Suppressor macrophage treated with lipopolysaccharide for 4 hours (primary cell): ENCODE measurements at regions not wholly inside any gene's neighbourhood (a gene's known extent, or its start where the extent isn't known, plus 50 kb on each side); places are given as distances from the start of the nearest gene placed in this dataset.
A peak's percentile ranks its signal among the peaks of the same experiment; 100 is the strongest.

Experiments used
- DNase-seq: peaks from one replicate; pipeline ENCODE4 v3.0.0-alpha.2; 2020

DNA sequence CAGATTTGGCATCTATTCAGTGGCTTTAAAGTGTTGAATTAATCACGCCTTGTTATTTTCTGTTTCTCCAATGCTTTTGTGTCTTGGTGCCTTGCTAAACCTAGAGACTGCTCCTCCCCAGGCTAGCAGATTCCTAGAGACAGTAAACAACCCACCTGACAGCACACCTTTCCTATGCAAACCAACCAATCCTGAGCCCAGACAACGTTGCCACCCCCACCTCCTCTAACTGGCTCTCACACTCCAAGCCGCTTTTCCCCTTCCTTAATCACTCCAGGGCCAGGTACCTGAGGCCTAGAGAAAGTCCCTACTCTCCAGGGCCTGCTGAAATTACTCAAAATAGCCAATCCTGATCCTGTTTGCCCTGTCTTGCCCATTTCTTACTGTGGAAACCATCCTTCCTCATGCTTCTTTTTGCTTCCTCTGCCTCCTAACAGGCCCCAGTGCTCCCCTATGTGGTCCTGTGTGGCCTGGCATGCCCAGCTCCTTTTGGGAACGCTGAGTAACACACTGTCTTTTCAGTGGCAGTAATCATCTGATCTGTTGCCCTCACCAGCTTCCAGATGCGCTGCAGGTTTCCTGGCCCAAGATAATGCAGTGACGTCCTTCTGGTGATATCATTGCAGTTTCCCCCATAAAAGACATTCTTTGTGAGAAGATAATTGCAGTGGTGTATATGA lies 53.4 kb downstream of the GAS1 start:
- DNase-seq: no peak

DNA sequence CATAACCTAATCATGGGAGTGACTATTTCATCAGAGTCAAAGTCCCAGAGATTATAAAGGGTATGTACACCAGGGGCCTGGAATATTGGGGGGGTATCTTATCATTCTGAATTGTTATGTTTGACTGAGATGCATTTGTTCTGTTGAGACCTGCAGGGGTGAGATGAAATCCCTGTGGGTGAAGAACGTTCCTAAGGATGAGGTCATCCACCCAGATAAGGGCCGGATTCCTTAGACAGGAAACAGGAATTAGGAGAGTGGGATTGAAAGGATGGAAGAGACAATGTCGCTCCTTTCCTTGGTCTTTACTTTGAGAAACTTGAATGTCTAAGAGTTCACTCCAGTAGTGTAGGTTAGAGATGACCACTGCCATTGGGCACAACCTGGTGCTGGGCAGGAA lies 54.7 kb downstream of the GAS1 start:
- no peak for DNase-seq

DNA sequence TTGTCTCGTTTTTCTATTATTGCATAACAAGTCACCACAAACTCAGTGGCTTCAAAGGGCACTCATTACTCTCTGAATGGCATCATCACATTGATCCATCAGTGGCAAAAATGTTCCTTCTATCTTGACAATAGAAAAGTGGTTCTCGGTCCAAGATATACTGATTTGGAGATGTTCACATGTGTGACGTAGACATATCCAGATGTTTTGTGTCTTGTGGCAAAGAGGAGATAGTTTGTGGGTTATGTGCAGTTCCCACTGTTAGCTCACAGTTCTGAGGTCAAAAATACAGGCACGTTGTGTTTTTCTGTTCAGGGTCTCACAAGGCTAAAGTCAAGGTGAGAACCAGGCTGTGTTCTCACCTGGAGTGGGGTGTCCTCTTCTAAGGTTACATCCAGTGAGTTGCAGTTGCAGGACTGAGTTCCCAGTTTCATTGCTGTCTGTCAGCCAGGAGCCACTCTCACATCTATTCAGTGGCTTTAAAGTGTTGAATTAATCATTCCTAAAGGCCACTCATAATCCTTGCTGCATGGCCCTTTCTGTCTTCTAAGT lies 55.3 kb downstream of the GAS1 start:
- no peak for DNase-seq

DNA sequence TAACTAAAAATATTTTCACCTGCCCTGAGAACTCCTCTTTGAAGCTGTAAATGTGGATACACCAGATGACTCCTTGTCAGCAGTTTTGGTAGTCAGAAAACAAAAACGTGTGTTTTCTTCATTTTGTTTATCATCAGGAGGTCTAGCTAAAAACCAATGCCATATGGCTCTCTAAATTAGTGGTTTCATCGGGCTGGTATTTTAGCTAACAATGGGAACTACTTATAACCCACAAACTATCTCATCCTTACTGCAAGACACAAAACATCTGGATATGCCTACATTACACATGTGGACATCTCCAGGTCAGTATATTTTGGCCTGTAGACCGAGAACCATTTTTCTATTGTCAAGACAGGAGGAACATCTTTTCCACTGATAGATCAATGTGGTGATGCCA lies 56.2 kb downstream of the GAS1 start:
- no peak for DNase-seq

DNA sequence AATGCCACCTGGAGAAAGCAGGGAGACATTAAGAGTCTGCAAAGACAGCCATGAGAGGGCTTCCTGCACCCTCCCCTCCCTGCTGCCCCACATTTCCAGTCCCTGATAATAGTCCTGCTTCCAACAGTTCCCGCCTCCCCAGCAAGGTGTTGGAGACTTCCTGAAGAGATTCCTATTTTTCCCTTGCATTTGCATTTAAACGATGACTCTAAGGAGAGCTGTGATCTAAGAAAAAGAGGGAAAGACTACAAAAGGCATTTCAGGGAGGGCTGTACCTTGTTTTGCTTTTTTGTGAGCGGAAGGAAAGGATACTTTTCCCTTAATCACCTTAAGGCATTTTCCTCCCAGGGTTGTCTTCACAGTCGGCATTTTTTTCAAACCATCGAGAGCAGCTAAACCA lies 62.1 kb downstream of the GAS1 start:
- DNase-seq: no peak

DNA sequence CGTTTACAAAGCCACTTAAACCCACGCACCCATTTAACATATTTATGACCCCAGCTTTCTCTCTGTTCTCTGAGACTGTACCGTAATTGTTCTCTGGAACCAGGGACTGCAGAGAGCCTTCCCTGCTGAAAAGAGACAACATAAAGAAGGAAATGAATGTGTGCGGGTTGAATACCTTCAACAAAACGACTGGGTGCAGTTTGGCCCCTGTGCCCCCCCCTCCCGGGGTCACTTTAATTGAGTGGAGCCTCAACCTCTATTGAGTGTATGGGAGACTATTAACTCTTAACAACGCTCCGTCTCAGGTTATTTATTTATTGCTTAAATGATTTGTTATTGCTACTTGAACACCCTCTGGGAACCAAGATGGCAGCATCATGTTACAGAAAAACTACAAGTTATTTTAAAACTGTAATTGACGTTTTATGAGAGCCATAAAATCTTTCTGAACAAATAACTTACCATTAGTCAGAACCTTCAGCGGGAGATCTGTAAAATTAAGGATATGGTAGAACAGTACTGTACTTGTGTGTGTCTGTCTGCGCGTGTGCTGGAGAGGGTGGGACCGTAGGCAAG lies 70.6 kb downstream of the GAS1 start:
- DNase-seq: no peak

DNA sequence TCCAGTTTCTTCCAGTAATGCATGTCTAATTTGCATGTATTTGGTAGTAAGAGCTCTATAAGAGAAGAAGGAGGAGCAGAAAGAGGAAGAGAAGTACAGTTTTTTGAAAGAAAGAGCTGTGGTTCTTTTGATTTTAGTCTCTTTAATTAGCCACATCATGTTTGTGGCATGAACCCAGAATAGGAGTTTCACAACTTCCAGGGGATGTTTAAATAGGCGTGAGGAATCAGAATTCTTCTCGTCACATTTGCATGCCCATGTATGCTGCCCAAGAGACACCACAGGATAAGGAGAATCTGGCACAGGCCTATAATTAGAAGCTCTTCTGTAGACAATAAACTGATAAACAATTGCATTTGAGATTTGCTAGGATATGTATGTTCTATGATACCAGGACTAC lies 78.7 kb downstream of the GAS1 start:
- DNase-seq: peak; percentile 25

DNA sequence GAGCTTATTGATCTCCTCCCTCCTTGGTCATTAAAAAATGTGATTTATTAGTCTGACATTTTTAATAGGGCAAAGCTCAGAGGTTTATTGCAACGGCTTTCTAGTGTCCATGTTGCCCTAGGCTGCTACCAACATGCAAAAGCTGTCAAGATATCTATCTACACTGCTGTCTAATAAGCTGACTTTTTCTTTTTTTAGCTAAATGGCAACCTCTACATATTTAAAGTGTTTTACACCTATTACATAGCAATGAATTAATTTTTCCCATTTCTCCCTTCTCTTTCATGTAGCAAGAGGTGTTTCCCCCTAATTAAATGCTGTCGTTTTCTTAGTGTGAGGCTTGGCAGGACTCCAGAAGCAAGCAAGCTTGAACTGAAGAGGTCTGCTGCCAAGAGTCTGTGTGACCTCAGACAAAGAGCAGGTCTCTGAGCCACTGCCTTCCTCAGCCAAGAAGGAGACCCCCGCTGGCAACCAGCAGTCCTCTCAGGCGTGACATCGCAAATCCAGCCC lies 79.4 kb downstream of the GAS1 start:
- DNase-seq: no peak

DNA sequence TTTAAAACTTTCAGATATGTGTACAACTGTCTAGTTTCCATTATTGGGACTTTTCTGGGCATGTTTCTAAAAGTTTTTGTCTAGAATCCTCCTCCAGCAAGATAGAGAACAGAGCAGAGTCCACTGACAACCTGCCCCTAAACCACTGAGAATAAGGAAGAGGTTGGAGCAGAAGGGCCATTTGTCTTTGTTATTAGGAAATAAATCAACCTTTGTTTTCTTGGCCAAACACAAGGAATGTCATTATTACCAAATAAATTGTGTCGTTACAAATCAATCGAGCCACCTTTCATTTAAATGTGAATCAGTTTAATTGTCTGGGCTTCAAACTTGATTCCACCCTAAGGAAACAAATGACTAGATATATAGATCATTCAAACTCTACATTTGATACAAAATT lies 81.4 kb downstream of the GAS1 start:
- DNase-seq: no peak

DNA sequence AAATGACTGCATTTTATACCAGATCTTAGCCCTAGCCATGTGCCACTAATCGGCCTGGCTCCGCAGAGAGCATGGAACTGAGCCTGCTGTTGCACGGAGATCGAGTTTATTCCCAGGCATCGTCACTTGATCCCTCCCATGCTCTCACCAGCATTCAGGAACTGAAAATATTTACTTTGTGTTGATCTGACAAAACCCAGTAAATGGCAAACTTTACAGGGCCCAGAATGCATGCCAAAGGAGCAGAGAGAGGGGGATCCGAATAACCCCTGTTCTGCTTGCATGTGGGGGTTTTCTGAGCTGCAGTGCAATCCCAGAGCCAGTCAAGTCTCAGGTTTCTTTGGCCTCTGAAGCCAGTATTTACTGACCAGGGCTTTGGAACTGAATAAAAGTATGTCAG lies 87.3 kb downstream of the GAS1 start:
- no peak for DNase-seq

DNA sequence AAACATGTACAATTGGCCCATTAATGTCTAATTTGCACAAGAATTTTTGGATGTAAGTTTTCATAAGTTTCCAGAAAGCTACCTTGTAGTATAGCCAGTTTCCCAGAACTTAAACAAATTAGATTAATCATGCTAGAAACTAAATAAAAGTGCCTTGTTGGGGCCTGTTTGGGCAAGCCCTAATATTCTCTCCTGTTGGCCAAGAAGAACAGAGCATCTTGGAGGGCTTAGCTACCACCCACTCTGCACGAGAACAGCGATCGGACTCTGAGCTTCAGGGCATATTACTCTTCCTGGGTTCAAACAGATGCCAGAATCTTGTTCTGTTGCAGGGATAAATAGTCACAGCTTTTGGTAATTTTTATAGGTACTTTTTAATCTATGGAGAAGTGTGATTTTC lies 88.2 kb downstream of the GAS1 start:
- DNase-seq: no peak

DNA sequence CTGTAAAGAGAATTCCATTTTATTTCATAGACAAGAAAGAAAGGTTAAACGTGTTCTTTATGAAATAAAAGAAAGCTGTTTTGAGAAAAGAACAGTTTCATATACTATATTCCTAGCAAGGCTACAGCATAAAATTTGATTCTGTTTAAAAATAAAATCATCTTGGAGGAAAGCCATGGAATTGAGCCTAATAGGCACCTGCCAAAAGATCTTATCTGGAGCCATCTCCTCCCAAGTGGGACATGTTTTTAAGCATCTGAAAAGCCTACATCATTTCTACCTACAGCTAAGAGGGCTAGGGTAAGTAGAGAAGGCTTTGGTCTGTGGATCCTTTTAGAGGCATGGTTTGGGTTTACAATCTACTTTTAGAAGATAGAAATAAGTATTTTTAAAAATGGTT lies 89.3 kb downstream of the GAS1 start:
- no peak for DNase-seq

DNA sequence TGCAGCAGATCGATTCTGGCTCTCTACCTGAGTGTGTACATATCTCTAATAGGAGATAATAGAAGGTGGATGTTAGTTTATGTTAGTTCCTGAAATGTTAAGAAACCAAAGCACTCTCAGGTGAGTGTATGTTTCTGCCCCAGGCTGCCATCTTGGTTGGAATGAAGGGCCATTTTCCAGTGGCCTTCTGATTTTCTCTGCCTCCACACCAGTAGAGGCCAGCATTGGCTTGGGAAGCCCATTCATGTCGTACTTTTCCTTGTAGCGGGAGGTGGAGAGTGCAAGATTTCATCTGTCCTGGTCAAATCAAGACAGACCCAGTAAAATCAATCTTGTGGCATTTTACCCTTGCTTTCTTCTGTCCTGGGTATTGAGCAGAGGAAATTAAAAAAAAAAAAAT lies 91.0 kb downstream of the GAS1 start:
- no peak for DNase-seq

DNA sequence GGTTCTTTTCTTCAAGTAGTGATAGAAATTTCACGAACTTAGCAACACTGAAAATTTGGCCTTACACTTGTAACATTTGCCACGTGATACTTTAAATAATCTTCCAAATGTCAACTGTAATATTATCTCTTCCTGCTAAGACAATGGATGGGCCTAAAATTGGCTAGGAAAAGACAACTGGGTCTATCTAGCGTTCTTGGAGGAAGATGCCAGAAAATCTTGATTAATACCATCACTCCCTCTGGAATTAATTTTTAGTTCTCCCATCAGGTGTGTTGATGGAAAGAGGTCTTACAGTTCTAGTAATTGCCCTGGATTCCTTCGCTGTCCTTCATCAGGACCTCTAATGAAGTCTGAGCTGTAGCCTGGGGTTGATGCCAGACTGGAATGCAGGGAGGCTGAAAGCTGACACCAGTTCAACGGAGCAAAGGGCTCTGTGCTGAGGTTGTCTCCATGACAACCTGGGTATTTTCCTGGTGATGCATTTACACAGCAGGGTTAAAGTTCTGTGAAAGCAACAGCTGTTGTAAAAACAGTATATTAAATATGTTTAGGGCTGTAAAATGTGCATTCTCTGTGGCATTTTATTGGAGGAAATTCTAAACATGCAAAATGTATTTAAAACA lies 92.3 kb downstream of the GAS1 start:
- DNase-seq: no peak

DNA sequence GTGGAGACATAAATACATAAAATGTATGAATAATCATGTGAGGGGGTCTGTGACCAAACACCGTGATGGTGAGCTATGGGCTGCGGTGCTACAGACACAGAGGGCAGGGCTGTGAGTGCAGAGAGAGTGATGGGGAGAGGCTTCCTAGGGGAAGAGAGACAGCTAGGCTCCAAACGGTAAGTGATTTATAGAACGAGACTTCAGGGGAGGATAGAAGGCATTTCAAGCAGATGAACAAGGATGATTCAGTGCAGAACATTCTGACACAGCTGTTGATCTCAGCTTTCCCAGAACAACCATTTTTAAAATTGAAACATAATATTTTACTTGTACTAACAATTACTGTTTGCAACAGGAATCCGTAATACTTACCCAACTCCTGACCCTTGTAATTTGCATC lies 100.7 kb downstream of the GAS1 start:
- no peak for DNase-seq

DNA sequence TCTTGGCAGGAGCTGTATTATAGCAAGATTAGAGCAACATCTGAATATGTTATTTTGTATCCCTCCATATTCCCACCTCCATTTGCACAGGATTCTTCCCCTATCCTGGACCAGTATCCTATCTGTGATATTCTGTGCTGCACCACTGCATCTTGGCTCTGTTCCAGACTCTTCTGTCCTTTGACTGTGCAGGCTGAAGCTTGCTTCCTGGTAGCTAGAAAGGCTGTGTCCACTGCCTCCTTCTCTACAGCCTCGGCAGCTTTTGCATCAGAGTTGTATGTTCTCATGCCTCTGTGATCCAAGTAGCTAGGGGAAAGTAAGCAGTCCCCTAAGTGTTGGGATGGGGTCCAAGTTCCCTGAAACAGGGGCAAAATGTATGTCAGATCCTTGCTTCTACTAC lies 104.1 kb downstream of the GAS1 start:
- no peak for DNase-seq

DNA sequence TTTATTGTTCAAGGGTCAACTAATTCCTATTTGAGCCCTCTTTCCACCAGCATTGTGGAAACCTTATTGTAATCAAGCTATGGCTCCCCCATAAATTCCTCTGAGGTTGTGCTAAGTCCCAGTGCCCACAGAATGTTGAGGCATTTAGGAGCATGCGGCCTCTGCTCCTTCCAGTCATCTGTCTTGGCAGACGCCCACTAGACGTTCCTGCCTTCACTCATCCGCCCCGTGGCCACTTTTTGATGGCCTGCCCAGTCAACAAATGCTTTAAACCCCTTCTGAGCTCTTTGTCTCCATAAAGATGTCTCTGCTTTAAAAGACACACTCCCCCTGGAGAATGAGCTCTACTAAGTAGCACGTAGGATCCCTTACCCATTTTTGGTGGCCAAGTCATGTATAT lies 104.7 kb downstream of the GAS1 start:
- DNase-seq: no peak

DNA sequence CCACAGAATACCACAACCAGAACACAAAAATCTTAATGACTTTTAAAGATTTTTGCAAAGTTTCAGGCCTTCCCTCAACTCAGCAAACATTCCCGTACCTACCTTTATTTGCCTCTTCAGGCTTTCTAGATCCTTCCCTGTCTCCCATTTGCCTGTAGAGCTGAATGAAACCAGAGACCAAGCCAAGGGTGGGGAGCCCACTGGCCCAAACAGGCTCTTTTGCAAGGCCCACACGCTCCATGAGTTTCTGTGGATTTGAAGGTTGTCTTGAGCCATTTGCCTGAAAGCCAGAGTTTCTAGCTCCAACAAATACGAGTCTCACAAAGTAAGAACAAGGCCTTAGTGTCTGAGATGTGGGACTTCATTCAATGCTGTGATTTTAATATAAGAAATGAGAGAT lies 107.8 kb downstream of the GAS1 start:
- no peak for DNase-seq

DNA sequence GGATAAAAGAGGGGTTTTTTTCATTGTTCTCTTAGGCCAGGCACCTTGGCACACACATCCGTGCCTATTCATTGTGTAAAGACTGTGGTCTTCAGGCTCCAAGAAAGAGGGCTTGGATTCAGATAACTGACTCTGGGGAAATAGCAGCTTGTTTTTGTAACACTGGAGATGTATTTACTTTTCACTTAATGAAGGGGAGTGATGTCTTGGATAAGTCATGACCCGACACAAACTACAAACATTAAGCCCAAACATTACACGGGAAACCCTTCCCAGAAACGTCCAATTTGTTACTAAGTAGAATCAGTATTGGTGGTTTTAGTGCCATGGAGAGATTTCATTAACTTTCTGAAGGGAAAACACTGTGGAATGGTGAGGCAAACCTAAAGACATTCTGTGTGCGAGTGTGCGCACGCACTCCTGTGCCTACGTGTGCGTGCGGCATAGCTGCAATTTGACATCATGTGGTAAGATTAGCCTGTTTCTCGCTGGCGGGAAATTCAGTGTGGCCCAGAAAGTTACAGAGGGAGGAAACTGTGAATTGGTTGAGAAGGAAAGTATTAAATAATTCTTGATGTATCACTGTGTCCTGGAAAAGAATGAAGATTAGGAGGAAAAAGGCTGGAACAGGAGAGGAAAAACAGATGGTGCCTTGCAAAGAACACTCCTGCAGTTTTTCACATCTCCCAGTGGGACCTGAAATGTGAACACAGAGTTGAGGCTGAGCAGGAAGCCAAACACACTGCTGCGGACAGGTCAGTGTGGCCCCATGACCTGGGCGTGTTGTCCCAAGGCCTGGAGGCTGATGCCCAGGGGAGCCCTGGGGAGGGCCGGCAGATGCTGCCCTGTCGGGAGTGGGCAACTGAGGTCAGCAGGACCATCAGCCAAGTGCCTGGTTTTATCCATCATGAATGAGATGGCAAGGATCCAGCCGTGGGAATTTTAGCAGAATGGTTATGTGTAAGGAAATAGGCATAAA lies 108.5 kb downstream of the GAS1 start:
- DNase-seq: no peak

DNA sequence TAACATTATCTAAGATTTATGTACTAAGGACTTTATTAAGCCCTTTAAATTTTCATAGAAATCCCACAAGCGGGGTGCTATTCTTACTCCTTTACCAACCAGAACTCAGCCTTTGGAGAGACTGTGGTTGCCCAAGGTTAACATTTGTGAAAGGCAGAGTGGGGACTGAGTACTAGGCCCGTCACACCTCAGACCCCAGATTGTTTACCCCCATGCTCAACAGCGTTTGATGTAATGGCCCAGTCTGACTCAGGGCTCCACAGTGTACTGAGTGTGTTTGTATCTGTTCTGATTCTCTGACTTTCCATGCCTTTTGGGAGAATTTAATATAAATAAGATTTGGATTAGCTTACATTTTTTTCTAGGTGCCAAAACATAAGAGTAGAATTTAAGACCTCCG lies 110.0 kb downstream of the GAS1 start:
- no peak for DNase-seq

DNA sequence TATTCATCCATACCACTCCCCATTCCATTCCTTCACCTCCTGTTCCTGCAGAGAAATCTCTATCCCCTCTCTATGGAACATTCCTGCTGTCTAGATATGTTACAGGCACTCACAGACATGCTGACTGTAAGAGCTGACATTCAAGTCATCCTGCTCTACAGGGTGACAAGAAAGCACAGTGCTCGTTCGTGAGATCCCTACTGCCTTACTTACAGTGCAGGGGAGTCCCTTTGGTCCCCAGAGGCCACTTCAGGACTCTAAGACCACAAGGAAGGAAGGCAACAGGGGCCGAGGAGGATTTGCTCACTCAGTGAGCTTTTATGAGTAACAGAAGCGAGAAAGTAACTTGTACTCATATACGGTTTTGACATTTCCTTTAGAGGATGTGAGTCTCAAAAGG lies 110.5 kb downstream of the GAS1 start:
- no peak for DNase-seq

DNA sequence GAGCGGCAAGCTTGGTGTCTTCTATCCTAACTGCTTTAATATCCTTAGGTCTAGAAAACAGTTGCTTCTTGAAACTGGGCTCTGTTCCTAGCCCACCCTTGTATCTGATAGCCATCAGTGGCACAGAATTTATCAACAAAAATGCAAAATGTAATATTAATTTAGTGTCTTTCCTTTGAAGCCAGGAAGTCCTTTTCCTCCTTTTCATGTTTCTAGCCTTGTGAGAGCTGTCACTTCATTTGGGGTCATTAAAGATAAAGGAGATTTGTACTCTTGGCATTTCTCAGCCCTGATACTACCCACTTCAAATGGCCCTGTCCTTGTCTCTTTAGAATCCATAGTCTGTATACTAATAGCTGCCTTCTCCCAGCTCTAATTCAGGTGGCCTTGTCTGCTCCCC lies 111.0 kb downstream of the GAS1 start:
- DNase-seq: no peak

DNA sequence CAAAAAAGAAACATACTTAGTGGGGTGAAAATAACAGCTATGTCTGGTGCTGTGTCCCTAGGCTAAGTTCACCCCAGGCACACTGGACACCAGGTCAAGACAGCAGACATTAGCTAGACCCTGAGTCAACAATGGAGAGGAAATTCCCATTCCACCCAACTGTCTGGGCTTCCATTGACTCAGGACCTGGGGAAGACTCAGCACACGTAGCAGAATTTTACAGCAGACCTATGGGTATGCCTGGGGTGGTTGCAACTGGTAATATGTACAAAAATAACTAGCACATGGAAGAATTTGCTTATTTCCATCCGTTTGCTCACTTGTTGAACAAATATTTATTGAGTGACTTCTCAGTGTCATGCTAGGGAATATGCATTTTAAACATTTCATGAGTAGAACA lies 117.0 kb downstream of the GAS1 start:
- no peak for DNase-seq
